ENCODE measurements at regions not wholly inside any gene's neighbourhood (a gene's known extent, or its start where the extent isn't known, plus 50 kb on each side); places are given as distances from the start of the nearest gene placed in this dataset.

DNA sequence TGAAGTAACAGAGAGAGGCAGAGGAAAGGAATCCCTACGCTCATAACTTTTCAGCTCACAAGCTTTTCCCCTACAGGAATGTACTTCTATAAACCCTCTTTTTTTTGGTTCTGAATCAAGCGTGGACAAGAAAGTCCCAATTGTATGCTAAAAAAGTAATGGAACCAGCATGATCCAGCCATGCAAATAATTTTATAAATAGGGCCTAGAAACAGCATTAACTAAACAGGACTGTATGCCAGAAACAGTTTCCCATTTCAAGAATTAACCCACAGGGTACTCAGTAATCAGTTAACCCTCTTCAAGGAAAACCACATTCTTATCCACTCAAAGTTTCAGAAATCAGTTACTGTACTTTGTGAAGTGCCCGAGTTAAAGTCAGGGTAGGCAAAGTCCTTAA is 87.0 kb upstream of the HMGCLL1 start:
- no peak for DNase-seq (ENCODE audit: low read depth, low spot score)
- no peaks in the 10 kb centered on the region for H3K9me3 ChIP-seq (ENCODE audit: insufficient read depth, low read length)
- TF ChIP-seq SUZ12 (IDR thresholded peaks at IDR 0.05; ENCODE audit: extremely low read depth, insufficient read depth, insufficient read length): no peak
- TF ChIP-seq YY1 (IDR thresholded peaks at IDR 0.05; ENCODE audit: insufficient read depth, insufficient read length): no peak
- no peaks in the 10 kb centered on the region for H3K27me3 ChIP-seq (ENCODE audit: insufficient read depth, insufficient read length)
- H3K4me3 ChIP-seq (ENCODE audit: insufficient read length, low read depth): no peak overlapping the region
- no peak overlapping the region for H3K9ac ChIP-seq (ENCODE audit: insufficient read length, low read depth)
- no peaks in the 10 kb centered on the region for H3K4me1 ChIP-seq (ENCODE audit: insufficient read depth, insufficient read length)
- no peaks in the 10 kb centered on the region for H3K36me3 ChIP-seq (ENCODE audit: insufficient read depth, insufficient read length, low read length)

DNA sequence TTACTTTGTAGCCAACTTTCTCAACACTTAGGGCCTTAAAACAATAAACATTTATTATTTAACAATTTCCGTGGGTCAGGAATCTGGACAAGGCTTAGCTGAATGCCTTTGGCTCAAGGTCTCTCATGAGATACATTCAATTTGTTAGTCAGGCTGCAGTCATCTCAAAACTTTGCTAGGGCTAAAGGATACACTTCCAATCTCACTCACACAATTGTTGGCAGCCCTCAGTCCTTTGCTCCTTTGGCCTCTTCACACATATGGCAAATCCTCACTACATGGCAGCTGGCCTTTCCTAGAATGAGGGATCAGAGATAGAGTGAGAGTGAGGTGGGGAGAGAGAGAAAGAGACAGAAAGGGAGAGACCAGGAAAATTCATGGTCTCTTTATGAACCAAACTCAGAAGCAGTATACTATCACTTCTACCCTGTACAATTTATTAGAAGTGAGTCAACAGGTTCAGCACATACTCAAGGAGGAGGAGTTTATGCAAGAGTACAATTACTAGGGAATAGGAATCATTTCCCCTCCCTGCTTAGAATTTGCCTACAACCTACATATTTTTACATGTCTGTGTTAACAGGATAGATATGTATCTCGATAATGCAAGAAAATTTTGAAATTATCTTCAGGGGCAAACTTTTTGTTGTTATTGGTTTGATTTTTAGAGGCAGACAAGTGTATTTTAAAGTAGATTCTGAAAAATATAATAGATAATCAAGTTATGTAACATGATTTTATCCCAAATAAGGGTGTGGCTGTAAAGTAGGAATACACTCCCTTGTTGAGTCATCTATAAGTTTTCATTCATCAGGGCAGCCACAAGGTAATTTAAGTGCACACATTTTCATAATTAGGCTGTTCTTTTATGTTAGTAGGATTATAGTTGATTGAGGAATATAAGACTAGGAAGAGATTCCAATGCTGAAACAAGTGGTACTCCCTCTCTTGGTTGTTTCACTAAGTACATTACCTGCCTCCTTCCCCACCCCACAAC is 85.9 kb upstream of the HMGCLL1 start:
- Histone ChIP-seq H3K27me3 (ENCODE audit: insufficient read depth, insufficient read length) (no peaks in the 10 kb centered on the region), H3K9ac (ENCODE audit: insufficient read length, low read depth) (no peak overlapping the region), H3K9me3 (ENCODE audit: insufficient read depth, low read length) (no peaks in the 10 kb centered on the region), H3K4me3 (ENCODE audit: insufficient read length, low read depth) (no peak overlapping the region), H3K36me3 (ENCODE audit: insufficient read depth, insufficient read length, low read length) (no peaks in the 10 kb centered on the region), H3K4me1 (ENCODE audit: insufficient read depth, insufficient read length) (no peaks in the 10 kb centered on the region)
- TF ChIP-seq YY1 (IDR thresholded peaks at IDR 0.05; ENCODE audit: insufficient read depth, insufficient read length): no peak
- TF ChIP-seq SUZ12 (IDR thresholded peaks at IDR 0.05; ENCODE audit: extremely low read depth, insufficient read depth, insufficient read length): no peak
- no peak for TF ChIP-seq ZNF274 (IDR thresholded peaks at IDR 0.05; ENCODE audit: low read depth, low read length)
- no peak for DNase-seq (ENCODE audit: low read depth, low spot score)

DNA sequence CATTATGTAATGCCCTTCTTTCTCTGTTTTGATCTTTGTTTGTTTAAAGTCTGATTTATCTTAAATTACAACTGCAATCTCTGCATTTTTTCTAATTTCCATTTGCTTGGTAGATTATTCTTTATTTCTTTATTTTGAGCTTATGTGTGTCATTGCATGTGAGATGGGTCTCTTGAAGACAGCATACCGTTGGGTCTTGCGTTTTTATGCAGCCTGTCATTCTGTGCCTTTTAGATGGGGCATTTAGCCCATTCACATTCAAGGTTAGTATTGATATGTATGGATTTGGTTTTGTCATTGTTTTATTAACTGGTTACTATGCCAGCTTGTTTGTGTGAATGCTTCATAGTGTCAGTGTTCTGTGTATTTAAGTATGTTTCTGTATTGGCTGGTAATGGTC is 84.9 kb upstream of the HMGCLL1 start:
- Histone ChIP-seq H3K4me3 (ENCODE audit: insufficient read length, low read depth) (no peak overlapping the region), H3K9ac (ENCODE audit: insufficient read length, low read depth) (no peak overlapping the region), H3K4me1 (ENCODE audit: insufficient read depth, insufficient read length) (no peaks in the 10 kb centered on the region), H3K27me3 (ENCODE audit: insufficient read depth, insufficient read length) (no peaks in the 10 kb centered on the region), H3K36me3 (ENCODE audit: insufficient read depth, insufficient read length, low read length) (no peaks in the 10 kb centered on the region), H3K9me3 (ENCODE audit: insufficient read depth, low read length) (no peaks in the 10 kb centered on the region)
- DNase-seq (ENCODE audit: low read depth, low spot score): no peak
- no peak for TF ChIP-seq SUZ12 (IDR thresholded peaks at IDR 0.05; ENCODE audit: extremely low read depth, insufficient read depth, insufficient read length)
- TF ChIP-seq YY1 (IDR thresholded peaks at IDR 0.05; ENCODE audit: insufficient read depth, insufficient read length): no peak
- no peak for TF ChIP-seq ZNF274 (IDR thresholded peaks at IDR 0.05; ENCODE audit: low read depth, low read length)

DNA sequence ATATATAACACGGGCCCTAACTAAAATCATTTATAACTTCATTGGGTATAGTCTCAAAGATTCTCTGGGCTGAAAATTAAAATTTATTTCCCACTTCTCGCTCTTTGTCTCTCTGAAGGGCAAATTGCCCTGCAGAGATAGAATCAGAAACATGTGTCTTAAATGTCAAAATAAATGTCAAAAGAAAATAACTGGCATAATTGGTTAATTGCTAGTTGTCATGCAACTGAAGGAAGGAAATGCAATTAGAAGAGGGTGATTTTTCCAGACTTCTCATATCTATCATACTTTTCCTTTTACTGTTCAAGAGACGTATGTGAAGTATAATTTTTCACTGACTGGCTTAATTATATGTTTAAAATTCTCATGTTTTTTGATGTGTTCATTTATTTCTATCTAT is 80.3 kb upstream of the HMGCLL1 start:
- Histone ChIP-seq H3K27me3 (ENCODE audit: insufficient read depth, insufficient read length) (no peaks in the 10 kb centered on the region), H3K9me3 (ENCODE audit: insufficient read depth, low read length) (no peaks in the 10 kb centered on the region), H3K36me3 (ENCODE audit: insufficient read depth, insufficient read length, low read length) (no peaks in the 10 kb centered on the region), H3K4me1 (ENCODE audit: insufficient read depth, insufficient read length) (no peaks in the 10 kb centered on the region), H3K9ac (ENCODE audit: insufficient read length, low read depth) (no peak overlapping the region), H3K4me3 (ENCODE audit: insufficient read length, low read depth) (no peak overlapping the region)
- DNase-seq (ENCODE audit: low read depth, low spot score): no peak
- TF ChIP-seq YY1 (IDR thresholded peaks at IDR 0.05; ENCODE audit: insufficient read depth, insufficient read length) (no peak), SUZ12 (IDR thresholded peaks at IDR 0.05; ENCODE audit: extremely low read depth, insufficient read depth, insufficient read length) (no peak), ZNF274 (IDR thresholded peaks at IDR 0.05; ENCODE audit: low read depth, low read length) (no peak)

DNA sequence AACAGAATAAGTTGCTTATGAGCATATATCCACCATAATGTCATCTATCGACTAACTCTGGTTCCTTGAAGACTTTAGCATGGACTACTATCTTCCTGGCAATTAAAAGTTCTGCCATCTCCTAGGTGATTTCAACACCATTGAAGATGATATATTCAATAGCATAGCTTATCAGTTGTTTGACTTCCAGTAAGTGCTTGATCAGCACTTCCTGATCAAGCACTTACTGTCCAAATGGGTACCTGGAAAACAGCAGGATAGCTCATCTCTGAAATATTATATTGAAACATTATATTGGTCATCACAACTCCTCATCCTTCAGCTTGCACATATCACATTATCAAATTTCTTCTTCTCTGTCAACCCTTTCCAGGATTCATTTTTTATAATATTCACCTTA is 75.5 kb upstream of the HMGCLL1 start:
- TF ChIP-seq YY1 (IDR thresholded peaks at IDR 0.05; ENCODE audit: insufficient read depth, insufficient read length) (no peak), ZNF274 (IDR thresholded peaks at IDR 0.05; ENCODE audit: low read depth, low read length) (no peak), SUZ12 (IDR thresholded peaks at IDR 0.05; ENCODE audit: extremely low read depth, insufficient read depth, insufficient read length) (no peak)
- no peaks in the 10 kb centered on the region for H3K36me3 ChIP-seq (ENCODE audit: insufficient read depth, insufficient read length, low read length)
- H3K27me3 ChIP-seq (ENCODE audit: insufficient read depth, insufficient read length): no peaks in the 10 kb centered on the region
- H3K4me1 ChIP-seq (ENCODE audit: insufficient read depth, insufficient read length): no peaks in the 10 kb centered on the region
- no peaks in the 10 kb centered on the region for H3K9me3 ChIP-seq (ENCODE audit: insufficient read depth, low read length)
- no peak for DNase-seq (ENCODE audit: low read depth, low spot score)
- no peak overlapping the region for H3K9ac ChIP-seq (ENCODE audit: insufficient read length, low read depth)
- H3K4me3 ChIP-seq (ENCODE audit: insufficient read length, low read depth): no peak overlapping the region

DNA sequence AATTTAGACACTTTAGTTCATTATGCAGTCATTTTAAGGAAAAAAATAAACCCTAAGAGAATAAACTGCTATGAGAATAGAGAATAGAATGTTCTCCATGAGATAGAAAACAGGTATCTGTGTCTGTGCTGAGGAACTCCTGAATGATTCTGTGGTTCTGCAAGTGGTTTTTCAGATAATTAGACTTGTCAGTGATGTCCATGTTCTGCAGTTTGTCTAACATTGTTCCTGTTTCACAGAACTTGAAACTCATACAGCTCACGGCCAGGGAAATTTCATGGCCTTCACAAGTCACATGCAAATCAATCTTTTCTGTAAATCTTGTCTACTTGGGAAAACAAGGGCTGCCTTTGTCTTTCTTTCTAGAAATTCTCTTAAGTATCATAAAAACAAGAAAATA is 73.4 kb upstream of the HMGCLL1 start:
- H3K36me3 ChIP-seq (ENCODE audit: insufficient read depth, insufficient read length, low read length): no peaks in the 10 kb centered on the region
- DNase-seq (ENCODE audit: low read depth, low spot score): no peak
- no peaks in the 10 kb centered on the region for H3K27me3 ChIP-seq (ENCODE audit: insufficient read depth, insufficient read length)
- H3K9ac ChIP-seq (ENCODE audit: insufficient read length, low read depth): no peak overlapping the region
- TF ChIP-seq SUZ12 (IDR thresholded peaks at IDR 0.05; ENCODE audit: extremely low read depth, insufficient read depth, insufficient read length) (no peak), YY1 (IDR thresholded peaks at IDR 0.05; ENCODE audit: insufficient read depth, insufficient read length) (no peak), ZNF274 (IDR thresholded peaks at IDR 0.05; ENCODE audit: low read depth, low read length) (no peak)
- H3K9me3 ChIP-seq (ENCODE audit: insufficient read depth, low read length): no peaks in the 10 kb centered on the region
- no peak overlapping the region for H3K4me3 ChIP-seq (ENCODE audit: insufficient read length, low read depth)
- no peaks in the 10 kb centered on the region for H3K4me1 ChIP-seq (ENCODE audit: insufficient read depth, insufficient read length)

DNA sequence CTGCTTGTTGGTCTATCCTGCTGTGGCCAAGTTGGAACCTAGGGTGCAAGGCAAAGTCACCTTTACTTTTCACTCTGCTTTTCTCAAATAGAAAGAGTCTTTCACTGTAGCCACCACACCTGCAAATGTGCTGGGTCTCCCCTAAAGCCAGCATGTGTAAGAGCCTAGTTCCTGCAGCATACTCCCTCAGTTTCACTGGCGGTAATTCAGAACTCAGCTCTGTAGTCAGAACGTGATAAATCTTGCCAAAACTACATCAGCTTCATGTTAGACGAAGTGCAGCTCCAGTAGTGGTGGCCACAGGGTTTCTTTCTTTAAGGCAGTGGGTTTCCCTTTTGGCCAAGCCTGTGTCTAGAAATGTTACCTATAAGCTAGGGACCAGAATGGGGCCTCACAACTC is 72.0 kb upstream of the HMGCLL1 start:
- no peak for DNase-seq (ENCODE audit: low read depth, low spot score)
- no peaks in the 10 kb centered on the region for H3K4me1 ChIP-seq (ENCODE audit: insufficient read depth, insufficient read length)
- H3K36me3 ChIP-seq (ENCODE audit: insufficient read depth, insufficient read length, low read length): no peaks in the 10 kb centered on the region
- H3K9me3 ChIP-seq (ENCODE audit: insufficient read depth, low read length): no peaks in the 10 kb centered on the region
- H3K27me3 ChIP-seq (ENCODE audit: insufficient read depth, insufficient read length): no peaks in the 10 kb centered on the region
- H3K4me3 ChIP-seq (ENCODE audit: insufficient read length, low read depth): no peak overlapping the region
- TF ChIP-seq YY1 (IDR thresholded peaks at IDR 0.05; ENCODE audit: insufficient read depth, insufficient read length) (no peak), ZNF274 (IDR thresholded peaks at IDR 0.05; ENCODE audit: low read depth, low read length) (no peak), SUZ12 (IDR thresholded peaks at IDR 0.05; ENCODE audit: extremely low read depth, insufficient read depth, insufficient read length) (no peak)
- no peak overlapping the region for H3K9ac ChIP-seq (ENCODE audit: insufficient read length, low read depth)
